HG03575 (cell line): ENCODE measurements at regions not wholly inside any gene's neighbourhood (a gene's known extent, or its start where the extent isn't known, plus 50 kb on each side); places are given as distances from the start of the nearest gene placed in this dataset.

Experiments
- ATAC-seq: cut with Tn5 transposase; IDR thresholded peaks from one replicate; pipeline ENCODE4 v1.9.1; 2021; ENCODE audit not compliant: unreplicated experiment, insufficient number of reproducible peaks, low FRiP score; ENCODE audit errors: extremely low read depth

DNA sequence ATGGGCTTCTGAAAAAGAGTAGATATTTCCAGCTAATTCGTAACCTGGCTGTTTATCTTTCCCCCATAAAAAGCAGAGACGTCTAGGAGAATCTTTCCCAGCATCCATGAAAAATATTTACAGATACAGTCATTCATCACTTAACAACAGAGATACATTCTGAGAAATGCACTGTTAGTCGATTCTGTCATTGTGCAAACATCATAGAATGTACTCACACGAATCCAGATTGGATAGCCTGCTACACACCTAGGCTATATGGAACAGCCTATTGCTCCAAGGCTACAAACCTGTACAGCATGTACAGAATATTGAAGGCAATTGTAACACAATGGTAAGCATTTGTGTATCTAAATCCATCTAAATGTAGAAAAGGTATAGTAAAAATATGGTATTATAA, 530.2 kb upstream of the NBEA start:
- ATAC-seq, result no peak

DNA sequence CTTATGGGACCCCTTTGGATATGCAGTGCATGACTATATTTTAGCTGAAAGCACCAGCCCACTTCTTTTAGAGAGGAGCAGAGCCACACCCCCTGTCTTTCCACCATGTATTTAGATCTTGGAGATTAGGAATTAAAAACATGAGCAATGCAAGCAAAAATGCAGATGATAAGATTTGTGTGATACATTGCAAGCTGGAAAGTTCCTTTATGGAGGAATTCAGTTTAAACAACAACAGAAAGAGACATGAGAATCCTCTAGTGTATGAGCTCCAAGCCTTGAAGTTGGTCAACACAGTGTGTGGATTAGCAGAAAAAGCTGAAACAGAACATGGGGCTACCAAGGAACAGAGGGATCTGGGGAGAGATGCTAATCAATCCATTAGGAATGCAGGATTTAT, 529.8 kb upstream of the NBEA start:
- ATAC-seq, result no peak

DNA sequence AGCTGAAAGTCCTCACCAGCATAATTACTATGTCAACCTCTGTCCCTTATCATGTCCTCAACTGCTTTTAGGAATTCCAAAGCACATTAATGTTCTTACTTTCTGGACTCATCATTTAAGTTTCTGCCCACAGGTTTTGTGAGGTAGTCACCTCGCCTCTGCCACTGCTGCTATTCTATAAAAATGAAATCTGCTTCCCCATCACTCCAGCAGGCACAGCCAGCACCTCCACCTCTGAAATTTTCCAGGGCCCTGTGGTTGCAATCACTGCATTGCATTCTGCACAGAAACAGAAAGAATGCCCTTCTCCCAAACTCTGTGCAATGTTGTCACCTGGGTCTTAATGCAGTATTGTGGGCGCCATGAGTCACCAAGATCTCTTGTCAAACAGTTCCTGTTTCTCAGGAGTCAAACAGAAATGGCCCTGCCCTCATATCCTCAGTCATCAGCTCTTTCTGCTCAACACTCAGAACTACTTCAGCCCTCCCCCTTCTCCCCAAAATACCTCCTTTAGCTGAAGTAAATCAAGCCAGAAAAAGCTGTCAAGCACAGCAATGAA, 529.2 kb upstream of the NBEA start:
- ATAC-seq, result no peak

DNA sequence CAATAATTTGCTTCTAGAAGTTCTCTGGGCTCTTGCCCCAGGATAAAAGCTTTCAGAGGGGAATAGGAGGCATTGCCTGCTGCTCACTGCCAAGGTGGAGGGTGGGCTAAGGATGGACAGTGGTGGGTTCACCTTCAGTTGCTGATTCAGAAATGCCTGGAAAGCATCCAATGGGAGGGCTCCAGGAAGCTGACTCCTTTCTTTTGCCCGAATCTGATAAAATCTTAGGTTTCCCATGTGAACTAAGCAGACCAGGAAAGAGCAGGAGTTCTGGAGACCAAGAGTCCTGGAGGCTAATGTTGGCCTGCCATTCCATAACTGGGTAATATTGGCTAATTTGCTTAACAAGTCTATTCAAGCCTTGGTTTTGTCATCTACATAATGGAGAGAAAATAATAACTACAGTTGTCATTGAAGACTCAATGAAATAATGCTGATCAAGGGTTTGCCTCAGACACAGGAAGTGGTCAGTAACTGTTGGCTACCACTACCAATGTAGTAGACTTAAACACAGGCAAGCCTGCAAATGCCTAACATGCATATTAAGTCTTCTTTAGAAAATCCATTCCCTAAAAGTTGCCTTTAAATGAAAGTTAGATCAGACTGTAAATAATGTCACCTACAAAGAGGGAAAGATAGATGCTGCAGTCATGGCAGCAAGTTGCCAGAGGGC, 528.4 kb upstream of the NBEA start:
- no peak for ATAC-seq

DNA sequence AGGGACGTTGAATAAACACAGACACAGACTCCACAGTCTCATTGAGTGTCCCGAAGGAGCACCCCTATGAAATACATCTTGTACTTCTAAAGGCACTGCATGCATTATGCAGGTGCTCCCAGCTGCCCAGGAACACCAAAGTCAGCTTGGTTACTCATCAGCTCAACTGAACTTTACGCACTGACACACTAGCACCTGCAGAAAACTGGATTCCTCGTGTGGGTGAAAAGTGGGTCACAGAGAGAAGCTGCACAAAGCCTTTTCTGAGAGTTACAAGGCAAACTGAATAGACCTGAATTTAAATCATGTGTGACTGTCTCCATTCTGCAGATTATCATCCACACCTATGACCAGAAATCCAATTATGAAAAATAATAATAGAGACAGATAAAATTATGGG, 527.5 kb upstream of the NBEA start:
- ATAC-seq, result no peak

DNA sequence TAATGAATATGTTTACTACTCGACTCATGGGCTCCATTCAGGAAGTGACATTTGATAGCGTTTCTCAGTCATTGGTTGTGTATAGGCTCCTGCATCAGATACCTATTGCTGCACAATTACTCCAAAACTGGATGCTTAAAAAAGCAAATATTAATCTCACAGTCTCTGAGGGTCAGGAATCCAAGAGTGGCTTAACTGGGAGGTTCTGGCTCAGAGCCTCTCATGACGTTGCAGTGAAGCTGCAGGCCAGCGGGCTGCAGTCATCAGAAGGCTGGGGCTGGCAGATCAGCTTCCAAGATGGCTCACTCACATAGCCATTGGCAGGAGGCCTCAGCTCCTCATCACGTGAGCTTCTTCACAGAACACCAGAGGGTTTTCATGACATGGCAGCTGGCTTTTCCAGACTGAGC, 525.1 kb upstream of the NBEA start:
- no peak for ATAC-seq

DNA sequence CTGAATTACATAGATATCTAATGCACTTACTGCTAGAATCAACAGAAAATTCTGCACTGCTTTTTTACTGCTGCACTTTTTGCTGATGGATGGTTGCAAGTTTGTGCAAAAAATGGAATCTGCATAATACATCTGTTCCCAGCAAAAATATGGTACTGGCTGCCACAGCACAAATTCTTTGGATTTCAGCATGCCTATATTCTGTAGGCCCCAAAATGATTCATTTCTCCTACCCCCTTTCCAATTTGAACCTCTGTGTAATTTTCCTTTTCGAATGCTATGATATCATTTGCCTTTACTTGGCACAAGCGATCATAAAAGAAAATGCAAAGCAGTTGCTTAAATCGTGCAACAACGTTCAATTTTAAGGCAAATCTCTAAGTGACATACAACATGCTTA, 524.2 kb upstream of the NBEA start:
- ATAC-seq, result no peak

DNA sequence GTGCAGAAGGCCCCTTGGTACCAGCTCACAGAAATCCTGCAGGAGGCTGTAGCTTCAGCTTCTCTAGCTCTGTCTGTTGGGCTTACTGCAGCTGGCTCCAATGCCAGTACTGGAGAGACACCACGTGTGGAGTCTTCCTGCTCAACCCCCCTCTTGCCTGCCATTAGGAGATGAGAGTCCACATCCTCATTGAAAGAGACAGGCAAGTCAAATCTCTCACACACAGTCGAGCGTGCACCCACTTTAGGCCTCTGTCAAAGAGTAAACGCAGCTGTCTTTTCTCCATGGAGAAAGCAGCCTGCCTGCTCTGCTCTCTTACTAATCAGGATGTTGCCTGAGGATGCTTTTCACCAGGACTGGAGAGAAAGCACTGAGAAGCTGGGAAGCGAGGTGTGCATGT, 523.0 kb upstream of the NBEA start:
- no peak for ATAC-seq

DNA sequence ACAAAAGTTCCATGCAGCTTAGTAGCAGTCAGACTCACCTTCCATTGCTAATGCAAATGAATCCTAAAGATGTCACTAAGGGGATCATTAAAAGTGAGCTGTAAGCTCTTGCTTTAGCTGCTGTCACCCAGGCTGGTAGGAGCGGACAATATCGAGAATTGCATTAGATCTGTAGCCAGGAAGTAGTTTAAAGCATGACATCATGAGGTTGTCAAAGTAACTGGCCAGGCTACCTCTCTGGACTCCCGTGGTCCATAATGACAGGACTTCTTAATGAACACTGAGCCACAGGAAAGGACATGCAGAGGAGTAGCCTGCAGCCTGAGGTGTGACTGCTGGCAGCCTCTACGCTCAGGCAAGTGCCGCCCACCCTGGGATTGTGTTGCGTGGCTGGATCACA, 522.3 kb upstream of the NBEA start:
- ATAC-seq, result no peak

DNA sequence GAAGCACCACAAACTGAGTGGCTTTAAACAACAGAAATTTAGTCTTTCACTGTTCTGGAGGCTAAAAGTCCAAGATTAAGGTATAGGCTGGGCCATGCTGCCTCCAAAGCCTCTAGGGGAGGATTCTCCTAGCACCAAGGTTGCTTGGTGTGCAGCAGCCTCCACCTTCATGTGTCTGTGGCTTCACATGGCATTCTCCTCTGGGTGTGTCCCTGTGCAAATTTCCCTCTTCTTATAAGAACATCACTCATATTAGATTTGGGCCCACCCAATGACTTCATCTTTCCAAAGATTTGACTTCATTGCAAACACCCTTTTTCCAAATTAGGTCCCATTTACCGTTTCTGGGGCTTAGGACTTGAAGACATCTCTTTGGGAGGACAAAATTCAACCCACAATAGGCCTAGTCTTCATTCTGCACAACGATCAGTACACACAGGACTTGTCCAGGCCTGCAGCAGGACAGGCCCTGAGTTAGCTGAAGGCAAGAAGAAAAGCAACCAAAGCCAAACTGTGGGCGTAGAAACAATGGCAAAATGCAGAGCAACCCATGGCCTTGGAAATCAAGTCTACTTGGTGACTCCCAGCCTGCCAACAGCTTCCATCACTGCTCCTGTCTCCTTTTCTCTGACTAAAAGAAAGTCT, 521.2 kb upstream of the NBEA start:
- ATAC-seq, result no peak

DNA sequence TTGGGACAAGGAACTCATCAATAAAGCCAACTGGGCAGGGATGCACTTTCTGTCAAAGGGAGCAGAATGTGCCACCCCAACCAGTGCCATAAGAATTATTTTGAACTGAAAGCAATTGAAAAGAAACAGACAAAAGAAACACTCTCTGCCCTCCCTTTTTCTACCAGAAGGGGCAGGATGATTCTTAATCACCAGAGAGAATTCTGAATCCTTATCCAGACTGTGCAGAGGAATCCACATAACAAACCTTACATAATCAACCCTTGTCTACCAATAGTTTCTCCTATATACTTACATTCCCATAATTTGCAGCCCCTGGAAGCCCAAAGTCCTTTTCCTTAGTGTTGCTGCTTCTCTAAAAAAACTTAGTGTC, 520.7 kb upstream of the NBEA start:
- ATAC-seq, result no peak

DNA sequence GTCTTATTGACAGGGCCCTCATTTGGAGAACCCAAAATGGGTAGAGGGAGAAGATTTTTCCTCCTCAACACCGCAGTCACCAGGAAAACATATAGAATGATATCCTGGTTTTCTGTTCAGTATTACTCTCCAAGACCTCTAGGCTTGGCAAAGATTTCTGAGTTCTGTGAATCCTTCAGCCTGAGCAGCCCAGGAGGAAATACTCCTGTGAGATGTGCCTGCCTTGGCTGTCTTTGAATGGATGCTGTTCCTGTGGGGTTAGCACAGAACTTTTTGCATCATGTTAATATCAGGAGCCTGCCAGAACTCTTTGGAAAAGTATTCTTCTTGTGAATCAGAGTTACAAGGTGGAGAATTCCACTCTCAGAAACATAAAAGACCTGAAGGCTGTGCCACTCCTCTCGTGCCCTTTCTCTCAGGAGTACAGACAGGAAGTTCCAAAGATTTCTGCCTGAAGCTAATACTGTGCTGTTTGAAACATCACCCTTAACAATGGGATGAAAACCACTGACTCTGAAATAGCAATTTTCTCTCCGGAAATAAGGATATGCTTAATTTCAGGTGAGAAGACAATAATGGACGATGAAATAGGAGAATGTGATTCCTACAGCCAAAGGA, 520.1 kb upstream of the NBEA start:
- ATAC-seq, result no peak

DNA sequence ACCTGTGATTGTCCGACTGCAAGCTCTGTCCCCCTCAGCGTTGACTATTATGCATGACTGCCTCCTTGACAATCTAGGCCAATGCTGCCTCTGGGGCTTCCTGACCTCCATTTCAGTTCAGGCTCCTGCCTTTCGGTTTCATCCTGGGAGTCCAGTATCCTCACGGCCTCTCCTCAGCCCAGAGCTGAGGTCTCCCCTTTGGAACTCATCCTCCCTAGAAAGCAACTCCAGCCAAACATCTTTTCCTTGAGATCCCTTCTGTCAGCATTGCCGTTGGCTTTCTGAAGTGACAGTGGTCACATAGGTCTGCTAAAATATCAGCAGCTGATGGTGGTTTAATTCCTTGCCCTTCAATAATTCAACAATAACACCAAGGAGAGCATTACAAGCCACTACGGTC, 519.1 kb upstream of the NBEA start:
- no peak for ATAC-seq

DNA sequence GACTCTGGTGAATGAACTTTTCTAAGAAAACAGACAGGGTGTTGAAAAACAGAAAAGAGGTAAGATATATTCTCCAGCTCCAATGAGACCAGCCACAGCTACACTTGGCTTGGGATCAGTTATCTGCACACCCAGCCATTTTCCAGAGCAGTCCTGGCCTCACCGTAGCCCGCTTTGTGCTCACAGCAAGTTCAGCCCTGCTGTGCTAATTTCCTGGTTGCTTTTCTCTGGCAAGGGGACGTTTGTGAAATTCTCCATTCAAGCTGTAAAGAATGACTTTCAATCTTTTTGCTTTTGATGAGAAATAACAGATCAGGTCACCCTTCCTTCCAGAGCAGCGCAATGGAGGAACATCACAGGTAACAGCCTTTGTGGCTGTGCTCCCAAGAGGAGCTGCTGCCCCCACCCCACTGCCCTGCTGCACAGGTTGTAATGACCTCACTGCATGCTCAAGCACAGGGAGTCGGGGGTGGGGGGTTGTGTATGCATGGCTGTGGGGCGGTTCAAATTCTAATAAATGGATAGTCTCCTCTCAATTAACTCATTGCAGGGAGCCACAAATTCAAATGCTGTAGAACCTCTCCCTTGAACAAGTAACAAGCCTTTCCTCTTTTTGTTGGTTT, 516.6 kb upstream of the NBEA start:
- ATAC-seq, result no peak

DNA sequence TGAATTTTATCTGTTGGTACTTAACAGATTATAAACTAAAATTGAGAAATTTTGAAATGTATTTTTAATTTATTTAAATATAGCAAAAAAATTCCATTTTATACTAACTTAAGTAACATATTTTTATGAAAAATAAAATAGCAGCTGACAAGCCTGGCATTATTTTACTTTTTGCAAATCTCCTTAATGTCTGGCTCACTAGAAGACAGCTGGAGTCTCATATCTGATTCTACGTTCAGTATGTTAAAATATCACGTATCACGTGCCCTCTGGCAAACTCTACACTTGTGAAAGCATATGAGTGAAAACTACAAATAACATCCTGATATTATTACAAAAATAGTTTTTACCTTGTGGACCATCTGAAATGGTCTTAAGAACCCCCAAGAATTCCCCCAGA, 513.2 kb upstream of the NBEA start:
- ATAC-seq, result no peak

DNA sequence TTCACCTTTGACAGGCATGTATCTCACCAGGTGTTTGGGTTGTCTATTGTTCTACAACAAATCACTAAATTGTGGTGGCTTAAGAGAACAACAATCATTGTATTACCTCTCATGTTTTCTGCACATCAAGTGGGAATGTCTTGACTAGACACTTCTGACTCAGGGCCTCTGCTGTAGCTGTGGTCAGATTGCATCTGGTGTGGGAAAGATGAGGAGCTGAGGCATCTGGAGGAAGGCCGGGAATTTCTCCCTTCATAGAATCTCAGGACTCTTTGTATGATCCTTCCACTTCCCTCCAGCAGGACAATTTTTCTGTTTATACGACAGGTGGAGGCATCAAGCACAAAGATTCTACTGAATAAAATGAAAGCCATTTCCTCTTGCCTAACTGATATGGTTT, 511.8 kb upstream of the NBEA start:
- no peak for ATAC-seq

DNA sequence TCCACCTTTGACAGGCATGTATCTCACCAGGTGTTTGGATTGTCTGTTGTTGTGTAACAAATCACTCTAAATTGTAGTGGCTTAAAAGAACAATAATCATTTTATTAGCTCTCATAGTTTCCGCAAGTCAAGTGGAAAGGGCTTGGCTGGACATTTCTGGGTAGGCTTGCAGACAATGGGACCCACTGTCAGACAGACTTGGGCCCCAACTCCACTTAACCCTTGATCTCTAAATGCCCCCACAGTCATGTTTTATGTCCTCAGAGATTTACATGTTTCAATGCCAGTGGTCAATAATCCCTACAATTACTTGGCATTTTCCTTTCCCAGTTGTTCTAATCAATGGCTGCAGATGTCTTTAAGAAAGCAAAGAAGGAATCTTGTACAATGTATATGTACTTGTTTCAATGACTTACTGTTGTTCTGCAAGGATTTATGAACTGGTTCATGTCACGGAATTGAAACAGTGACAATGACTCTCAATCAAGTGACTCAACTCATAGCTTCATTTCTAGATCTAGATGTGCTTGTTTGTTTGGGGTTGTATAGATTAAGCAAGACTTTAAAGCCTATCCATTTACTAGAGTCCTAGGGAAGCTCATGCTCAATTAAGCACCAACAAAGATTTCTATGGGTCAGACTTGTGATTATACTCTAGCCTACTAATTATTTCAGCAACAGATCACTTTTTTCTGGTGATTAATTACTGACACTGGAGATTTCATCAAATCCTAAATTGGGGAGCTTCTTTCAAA, 510.1 kb upstream of the NBEA start:
- ATAC-seq, result no peak

DNA sequence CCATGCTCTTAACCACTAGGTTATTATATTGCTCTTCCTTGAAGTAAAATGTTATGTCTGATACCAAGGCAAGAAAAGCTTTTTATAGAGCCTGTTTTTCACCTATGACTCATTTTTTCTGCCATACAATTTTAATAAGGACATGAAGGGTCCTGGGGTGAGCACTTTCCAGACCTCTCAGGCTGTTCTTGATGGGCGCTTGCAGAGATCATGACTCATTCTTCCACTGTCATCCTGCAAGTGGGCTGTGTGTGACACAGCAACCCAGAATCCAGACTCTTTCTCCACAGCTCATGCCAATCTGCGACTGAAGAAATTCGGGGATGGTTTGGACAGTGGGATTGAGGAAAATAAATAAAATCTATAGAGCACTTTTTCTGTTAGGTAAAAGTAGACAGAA, 506.7 kb upstream of the NBEA start:
- ATAC-seq, result no peak

DNA sequence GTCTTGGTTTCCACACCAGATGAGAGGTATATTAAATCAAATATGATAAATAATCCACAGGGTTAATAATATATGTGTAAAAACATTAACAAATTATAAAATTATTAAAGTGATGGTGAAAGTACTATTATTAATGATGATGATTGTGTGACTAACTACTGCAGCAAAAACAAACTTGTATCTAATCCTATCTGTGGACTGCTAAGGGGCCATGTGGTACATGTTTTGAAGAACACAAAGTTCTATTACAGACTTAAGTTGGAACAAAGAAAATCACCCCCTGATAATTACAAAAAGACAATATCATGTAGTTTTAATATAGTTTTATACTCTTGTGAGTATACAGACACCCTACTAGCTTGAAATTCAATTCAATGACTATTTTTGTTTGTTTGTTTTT, 504.2 kb upstream of the NBEA start:
- no peak for ATAC-seq
